AG09309 (cell line): ENCODE measurements at regions not wholly inside any gene's neighbourhood (a gene's known extent, or its start where the extent isn't known, plus 50 kb on each side); places are given as distances from the start of the nearest gene placed in this dataset.

Experiments used
- DNase-seq: peaks from one replicate; pipeline ENCODE4 v3.0.0-alpha.2; 2010; ENCODE audit warnings: low read depth
- H3K4me3 ChIP-seq: 2 replicates; pipeline ENCODE4 v1.5.1; 2011; ENCODE audit warnings: mild to moderate bottlenecking, low read depth, low read length, moderate library complexity; ENCODE audit not compliant: control insufficient read depth
- TF ChIP-seq, protein P1 (sequence below): IDR thresholded peaks from 2 replicates; pipeline ENCODE4 v1.5.1; 2011; ENCODE audit warnings: mild to moderate bottlenecking, low read depth, low read length, inconsistent platforms; ENCODE audit not compliant: insufficient read depth, control insufficient read depth; ENCODE audit errors: missing control alignments

DNA sequence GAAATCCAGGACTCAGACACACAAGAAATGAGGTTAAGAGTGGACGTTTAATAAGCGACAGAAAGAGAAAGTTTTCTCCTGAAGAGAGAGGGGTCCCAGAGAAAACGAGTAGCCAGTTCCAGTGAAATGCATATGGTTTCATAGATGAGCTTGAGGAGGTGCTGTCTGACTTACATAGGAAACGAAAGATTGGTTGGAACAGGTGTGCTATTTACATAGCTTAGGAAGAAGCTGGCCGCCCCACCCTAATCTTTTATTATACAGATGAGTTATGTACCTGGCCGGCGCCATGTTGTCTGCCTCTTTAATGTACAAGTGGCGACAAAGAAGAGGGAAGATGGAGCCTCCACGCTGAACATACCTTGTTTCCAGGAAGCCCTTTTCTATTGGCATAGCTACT is 223.0 kb downstream of the SLC6A15 start:
- TF ChIP-seq, protein P1, sequence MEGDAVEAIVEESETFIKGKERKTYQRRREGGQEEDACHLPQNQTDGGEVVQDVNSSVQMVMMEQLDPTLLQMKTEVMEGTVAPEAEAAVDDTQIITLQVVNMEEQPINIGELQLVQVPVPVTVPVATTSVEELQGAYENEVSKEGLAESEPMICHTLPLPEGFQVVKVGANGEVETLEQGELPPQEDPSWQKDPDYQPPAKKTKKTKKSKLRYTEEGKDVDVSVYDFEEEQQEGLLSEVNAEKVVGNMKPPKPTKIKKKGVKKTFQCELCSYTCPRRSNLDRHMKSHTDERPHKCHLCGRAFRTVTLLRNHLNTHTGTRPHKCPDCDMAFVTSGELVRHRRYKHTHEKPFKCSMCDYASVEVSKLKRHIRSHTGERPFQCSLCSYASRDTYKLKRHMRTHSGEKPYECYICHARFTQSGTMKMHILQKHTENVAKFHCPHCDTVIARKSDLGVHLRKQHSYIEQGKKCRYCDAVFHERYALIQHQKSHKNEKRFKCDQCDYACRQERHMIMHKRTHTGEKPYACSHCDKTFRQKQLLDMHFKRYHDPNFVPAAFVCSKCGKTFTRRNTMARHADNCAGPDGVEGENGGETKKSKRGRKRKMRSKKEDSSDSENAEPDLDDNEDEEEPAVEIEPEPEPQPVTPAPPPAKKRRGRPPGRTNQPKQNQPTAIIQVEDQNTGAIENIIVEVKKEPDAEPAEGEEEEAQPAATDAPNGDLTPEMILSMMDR: no peak
- no peak for DNase-seq
- no peak overlapping the region for H3K4me3 ChIP-seq

DNA sequence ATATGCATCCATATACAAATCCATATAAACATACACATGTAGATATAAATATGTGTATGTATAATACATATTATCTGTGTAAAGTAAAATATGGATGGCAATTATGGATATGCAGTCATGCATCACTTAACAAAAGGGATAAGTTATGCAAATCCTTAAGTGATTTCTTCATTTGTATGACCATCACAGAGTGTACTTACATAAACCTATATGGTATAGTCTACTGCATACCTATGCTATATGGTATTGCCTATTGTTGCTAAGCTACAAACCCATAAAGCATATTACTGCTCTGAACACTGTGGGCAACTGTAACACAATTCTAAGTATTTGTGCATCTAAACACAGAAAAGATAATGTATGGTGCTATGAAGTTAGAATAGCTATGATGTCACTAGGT is 227.2 kb downstream of the SLC6A15 start:
- TF ChIP-seq, protein P1: no peak
- DNase-seq: no peak
- H3K4me3 ChIP-seq: no peak overlapping the region

- TF ChIP-seq, protein P1: no peak
- DNase-seq: no peak
- no peak overlapping the region for H3K4me3 ChIP-seq
These were observed 235.8 kb downstream of the SLC6A15 start for GRCh38 chr12:84676787-84677186.

DNA sequence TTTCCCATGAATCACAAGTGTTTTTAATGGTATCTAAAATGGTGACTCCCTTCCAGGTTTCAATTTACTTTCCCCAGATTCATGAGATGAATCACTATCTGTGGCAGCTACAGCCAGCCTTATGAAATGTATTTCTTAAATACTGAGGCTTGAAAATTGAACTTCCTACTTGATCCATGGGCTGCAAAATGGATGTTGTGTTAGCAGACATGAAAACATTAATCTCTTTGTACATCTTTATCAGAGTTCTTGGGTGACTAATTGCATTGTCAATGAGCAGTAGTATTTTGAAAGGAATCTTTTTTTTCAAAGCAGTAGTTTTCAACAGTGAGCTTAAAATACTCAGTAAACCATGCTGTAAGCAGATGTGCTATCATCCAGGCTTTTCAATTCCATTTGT is 250.8 kb downstream of the SLC6A15 start:
- TF ChIP-seq, protein P1: no peak
- peak; percentile 54 for DNase-seq
- no peak overlapping the region for H3K4me3 ChIP-seq

DNA sequence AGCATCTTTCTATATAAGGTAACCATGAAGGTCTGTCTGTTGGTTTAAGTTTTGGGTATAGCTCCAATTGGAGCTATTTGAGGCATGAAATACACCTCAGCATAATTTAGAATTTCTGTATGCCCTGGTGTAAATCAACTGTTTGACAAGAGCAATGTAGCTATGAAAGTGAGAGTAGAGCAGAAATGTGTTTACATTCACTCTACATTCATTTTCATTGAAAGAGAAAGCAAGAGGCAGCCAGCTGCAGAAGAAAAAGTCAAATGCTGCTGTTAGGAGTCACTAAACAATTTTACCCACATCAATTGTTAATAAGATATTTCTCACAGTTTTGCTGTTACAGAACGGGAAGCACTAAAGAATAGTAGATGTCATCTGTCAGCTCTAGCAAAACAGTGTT is 252.5 kb downstream of the SLC6A15 start:
- DNase-seq: no peak
- TF ChIP-seq, protein P1: no peak
- H3K4me3 ChIP-seq: no peak overlapping the region

- TF ChIP-seq, protein P1: no peak
- DNase-seq: no peak
- H3K4me3 ChIP-seq: no peak overlapping the region
These were observed 253.7 kb downstream of the SLC6A15 start for GRCh38 chr12:84658877-84659276.

GRCh38 chr12:84656705-84657104 is 255.9 kb downstream of the SLC6A15 start:
- no peak for DNase-seq
- H3K4me3 ChIP-seq: no peak overlapping the region
- TF ChIP-seq, protein P1: no peak
